ENCODE measurements at regions not wholly inside any gene's neighbourhood (a gene's known extent, or its start where the extent isn't known, plus 50 kb on each side); places are given as distances from the start of the nearest gene placed in this dataset.

DNA sequence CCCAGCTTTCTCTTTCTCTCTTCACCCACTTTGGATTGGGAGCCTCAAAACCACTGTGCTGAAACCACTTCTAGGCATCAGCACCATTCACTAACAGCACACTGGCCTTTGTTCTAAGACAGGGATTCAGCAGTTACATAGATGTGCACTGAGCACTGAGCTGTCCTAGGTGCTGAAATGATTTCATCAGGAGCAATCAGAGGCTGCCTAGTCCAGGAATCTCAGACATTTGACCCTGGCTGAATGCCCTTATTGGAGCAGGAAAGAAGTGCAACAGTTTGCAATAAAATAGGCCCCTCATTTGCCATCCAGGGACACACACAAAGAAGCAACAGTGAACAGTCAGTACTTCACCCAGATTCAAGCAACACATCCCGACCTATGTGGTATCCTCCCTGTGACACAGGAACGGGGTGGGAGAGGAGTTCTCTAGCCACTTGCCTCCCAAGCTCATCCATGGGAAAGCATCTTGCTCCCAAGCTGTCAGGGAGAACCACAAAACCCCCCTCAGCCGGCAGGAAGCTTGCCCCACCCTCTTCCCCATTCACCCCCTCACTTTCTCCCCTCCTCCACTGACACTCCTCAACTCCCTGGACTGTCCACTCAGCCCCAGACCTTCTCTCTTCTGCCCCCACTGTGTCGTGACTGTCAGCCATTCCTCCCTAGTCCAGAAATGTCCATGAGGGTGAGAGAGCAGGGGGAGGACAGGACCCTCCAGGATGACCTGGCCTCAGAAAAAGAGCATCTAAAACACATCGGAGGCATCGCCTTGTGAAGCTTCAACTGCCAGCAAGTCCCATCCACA, 304.4 kb downstream of the PREX1 start (continued):
- no peak for TF ChIP-seq FLYWCH1 (CRISPR knock-in tag; IDR thresholded peaks at IDR 0.05)
- TF ChIP-seq ZNF101 (CRISPR knock-in tag; IDR thresholded peaks at IDR 0.05; ENCODE audit: borderline replicate concordance, low read depth): no peak
- TF ChIP-seq ZNF639 (CRISPR knock-in tag; conservative IDR thresholded peaks at IDR 0.05): 0 out of 2 replicates have a peak, but pooled peaks have one; percentile 68
- TF ChIP-seq CENPT (CRISPR knock-in tag; IDR thresholded peaks at IDR 0.05; ENCODE audit: low read depth): no peak
- TF ChIP-seq ZC3H13 (CRISPR knock-in tag; IDR thresholded peaks at IDR 0.05): no peak
- TF ChIP-seq, protein P1, sequence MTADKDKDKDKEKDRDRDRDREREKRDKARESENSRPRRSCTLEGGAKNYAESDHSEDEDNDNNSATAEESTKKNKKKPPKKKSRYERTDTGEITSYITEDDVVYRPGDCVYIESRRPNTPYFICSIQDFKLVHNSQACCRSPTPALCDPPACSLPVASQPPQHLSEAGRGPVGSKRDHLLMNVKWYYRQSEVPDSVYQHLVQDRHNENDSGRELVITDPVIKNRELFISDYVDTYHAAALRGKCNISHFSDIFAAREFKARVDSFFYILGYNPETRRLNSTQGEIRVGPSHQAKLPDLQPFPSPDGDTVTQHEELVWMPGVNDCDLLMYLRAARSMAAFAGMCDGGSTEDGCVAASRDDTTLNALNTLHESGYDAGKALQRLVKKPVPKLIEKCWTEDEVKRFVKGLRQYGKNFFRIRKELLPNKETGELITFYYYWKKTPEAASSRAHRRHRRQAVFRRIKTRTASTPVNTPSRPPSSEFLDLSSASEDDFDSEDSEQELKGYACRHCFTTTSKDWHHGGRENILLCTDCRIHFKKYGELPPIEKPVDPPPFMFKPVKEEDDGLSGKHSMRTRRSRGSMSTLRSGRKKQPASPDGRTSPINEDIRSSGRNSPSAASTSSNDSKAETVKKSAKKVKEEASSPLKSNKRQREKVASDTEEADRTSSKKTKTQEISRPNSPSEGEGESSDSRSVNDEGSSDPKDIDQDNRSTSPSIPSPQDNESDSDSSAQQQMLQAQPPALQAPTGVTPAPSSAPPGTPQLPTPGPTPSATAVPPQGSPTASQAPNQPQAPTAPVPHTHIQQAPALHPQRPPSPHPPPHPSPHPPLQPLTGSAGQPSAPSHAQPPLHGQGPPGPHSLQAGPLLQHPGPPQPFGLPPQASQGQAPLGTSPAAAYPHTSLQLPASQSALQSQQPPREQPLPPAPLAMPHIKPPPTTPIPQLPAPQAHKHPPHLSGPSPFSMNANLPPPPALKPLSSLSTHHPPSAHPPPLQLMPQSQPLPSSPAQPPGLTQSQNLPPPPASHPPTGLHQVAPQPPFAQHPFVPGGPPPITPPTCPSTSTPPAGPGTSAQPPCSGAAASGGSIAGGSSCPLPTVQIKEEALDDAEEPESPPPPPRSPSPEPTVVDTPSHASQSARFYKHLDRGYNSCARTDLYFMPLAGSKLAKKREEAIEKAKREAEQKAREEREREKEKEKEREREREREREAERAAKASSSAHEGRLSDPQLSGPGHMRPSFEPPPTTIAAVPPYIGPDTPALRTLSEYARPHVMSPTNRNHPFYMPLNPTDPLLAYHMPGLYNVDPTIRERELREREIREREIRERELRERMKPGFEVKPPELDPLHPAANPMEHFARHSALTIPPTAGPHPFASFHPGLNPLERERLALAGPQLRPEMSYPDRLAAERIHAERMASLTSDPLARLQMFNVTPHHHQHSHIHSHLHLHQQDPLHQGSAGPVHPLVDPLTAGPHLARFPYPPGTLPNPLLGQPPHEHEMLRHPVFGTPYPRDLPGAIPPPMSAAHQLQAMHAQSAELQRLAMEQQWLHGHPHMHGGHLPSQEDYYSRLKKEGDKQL (CRISPR knock-in tag; IDR thresholded peaks at IDR 0.05; ENCODE audit: low read depth): peak; percentile 64; the same call in 1 of the 2 replicates
- peak; percentile 70; the same call in 1 of the 2 replicates for TF ChIP-seq THAP11 (CRISPR knock-in tag; IDR thresholded peaks at IDR 0.05)
- TF ChIP-seq U2AF2 (IDR thresholded peaks at IDR 0.05; ENCODE audit: low read depth, low read length): no peak
- TF ChIP-seq ARNTL (CRISPR knock-in tag; IDR thresholded peaks at IDR 0.05): peak; percentile 70; the same call in 1 of the 2 replicates
- no peak; the same call in 1 of the 2 replicates for TF ChIP-seq CCDC6 (CRISPR knock-in tag; IDR thresholded peaks at IDR 0.05)
- TF ChIP-seq ZNF512 (CRISPR knock-in tag; IDR thresholded peaks at IDR 0.05): no peak
- TF ChIP-seq TBX2 (CRISPR knock-in tag; IDR thresholded peaks at IDR 0.05; ENCODE audit: borderline replicate concordance): no peak; the same call in 1 of the 2 replicates
- peak; percentile 95; the same call in 1 of the 2 replicates for TF ChIP-seq KDM4B (CRISPR knock-in tag; IDR thresholded peaks at IDR 0.05)
- TF ChIP-seq MTA3 (CRISPR knock-in tag; IDR thresholded peaks at IDR 0.05): 0 out of 2 replicates have a peak, but pooled peaks have one; percentile 33
- TF ChIP-seq ARHGAP35 (CRISPR knock-in tag; IDR thresholded peaks at IDR 0.05; ENCODE audit: borderline replicate concordance): peak; percentile 71; the same call in 1 of the 2 replicates
- TF ChIP-seq ZNF230 (CRISPR knock-in tag; IDR thresholded peaks at IDR 0.05): peak; percentile 72; the same call in 1 of the 2 replicates
- peak; percentile 95 for TF ChIP-seq IRF2 (CRISPR knock-in tag; IDR thresholded peaks at IDR 0.05)
